GM12891 (cell line): ENCODE measurements at regions not wholly inside any gene's neighbourhood (a gene's known extent, or its start where the extent isn't known, plus 50 kb on each side); places are given as distances from the start of the nearest gene placed in this dataset.

ENCODE experiments used
- PAX5 ChIP-seq: IDR thresholded peaks from 2 replicates; pipeline ENCODE4 v1.6.1; 2011; ENCODE audit warnings: low read length, moderate library complexity, mild to moderate bottlenecking; ENCODE audit not compliant: insufficient read depth, severe bottlenecking
- POLR2A ChIP-seq: IDR thresholded peaks from 2 replicates; pipeline ENCODE4 v1.6.1; 2011; ENCODE audit warnings: low read depth, low read length, control low read depth
- POLR2AphosphoS5 ChIP-seq: IDR thresholded peaks from 2 replicates; pipeline ENCODE4 v1.6.1; 2011; ENCODE audit warnings: low read depth, low read length, control low read depth
- POU2F2 ChIP-seq: IDR thresholded peaks from 2 replicates; pipeline ENCODE4 v1.6.1; 2011; ENCODE audit warnings: low read depth, mild to moderate bottlenecking, control low read depth, low read length, moderate library complexity
- SPI1 ChIP-seq: IDR thresholded peaks from 2 replicates; pipeline ENCODE4 v1.6.1; 2011; ENCODE audit warnings: low read depth, low read length, control low read depth
- TAF1 ChIP-seq: IDR thresholded peaks from 2 replicates; pipeline ENCODE4 v1.6.1; 2011; ENCODE audit warnings: low read depth, low read length, control low read depth

GRCh38 chr1:220992705-220993052 lies 113.4 kb downstream of the HLX start:
- TF ChIP-seq POLR2A (no peak), POLR2AphosphoS5 (no peak), TAF1 (no peak), PAX5 (no peak), SPI1 (no peak), POU2F2 (no peak)
